OCI-LY7 (cell line): ENCODE measurements at regions not wholly inside any gene's neighbourhood (a gene's known extent, or its start where the extent isn't known, plus 50 kb on each side); places are given as distances from the start of the nearest gene placed in this dataset.

Source experiments
- BruUV-seq: library from RNA; stranded (reverse); fragments of 400-500 nt; replicated peaks from 2 replicates; lab custom pipeline; 2021; lab: Mats Ljungman, UMichigan
- CTCF ChIA-PET: fragments of 300-600 bp; sonication (Branson Sonifier 250); formaldehyde crosslinking; loops from one replicate; lab custom pipeline; 2022; ENCODE audit warnings: antibody characterized with exemption; ENCODE audit not compliant: unreplicated experiment; lab: Charles Lee
- POLR2A ChIA-PET: fragments of 300-600 bp; sonication (Branson Sonifier 250); formaldehyde crosslinking; loops from one replicate; lab custom pipeline; 2022; ENCODE audit warnings: antibody characterized with exemption; lab: Charles Lee
- DNase-seq: peaks from one replicate; pipeline ENCODE4 v3.0.0-alpha.2; 2015; ENCODE audit warnings: low spot score
- H2AFZ ChIP-seq: fragments of 200-600 bp; sonication (generic), shearing (Covaris generic); 2 replicates; pipeline ENCODE4 v1.6.1; 2014; ENCODE audit warnings: mild to moderate bottlenecking, antibody characterized with exemption, low read length, moderate library complexity
- H3K27ac ChIP-seq: fragments of 200-600 bp; sonication (generic); 2 replicates; pipeline ENCODE4 v1.5.1; 2014; ENCODE audit warnings: mixed run types, low read depth, mild to moderate bottlenecking, moderate library complexity, low read length, inconsistent platforms; ENCODE audit not compliant: poor library complexity, severe bottlenecking
- H3K36me3 ChIP-seq: fragments of 200-600 bp; sonication (generic); 2 replicates; pipeline ENCODE4 v1.6.1; 2014; ENCODE audit warnings: mild to moderate bottlenecking, antibody characterized with exemption, low read length, moderate library complexity, mixed read lengths; ENCODE audit not compliant: insufficient read depth
- H3K4me1 ChIP-seq: fragments of 200-600 bp; sonication (generic); 2 replicates; pipeline ENCODE4 v1.5.1; 2014; ENCODE audit warnings: mild to moderate bottlenecking, low read length; ENCODE audit not compliant: insufficient read depth, poor library complexity, severe bottlenecking
- H3K4me2 ChIP-seq: fragments of 200-600 bp; sonication (generic); 2 replicates; pipeline ENCODE4 v1.6.1; 2014; ENCODE audit warnings: mild to moderate bottlenecking, low read length
- H3K4me3 ChIP-seq: fragments of 200-600 bp; sonication (generic); 2 replicates; pipeline ENCODE4 v1.5.1; 2014; ENCODE audit warnings: mild to moderate bottlenecking, low read depth, low read length; ENCODE audit not compliant: poor library complexity, severe bottlenecking
- H3K79me2 ChIP-seq: fragments of 200-600 bp; sonication (generic); 2 replicates; pipeline ENCODE4 v1.6.1; 2016; ENCODE audit warnings: low read depth, mild to moderate bottlenecking, low read length, moderate library complexity, mixed read lengths; ENCODE audit not compliant: insufficient read depth
- H3K9me2 ChIP-seq: fragments of 200-600 bp; sonication (generic); 2 replicates; pipeline ENCODE4 v1.6.1; 2016; ENCODE audit warnings: mild to moderate bottlenecking, low read length, mixed read lengths; ENCODE audit not compliant: insufficient read depth
- H3K9me3 ChIP-seq: fragments of 200-600 bp; sonication (generic); 2 replicates; pipeline ENCODE4 v1.6.1; 2014; ENCODE audit warnings: mild to moderate bottlenecking, mixed run types, low read length, mixed read lengths
- H4K20me1 ChIP-seq: fragments of 200-600 bp; sonication (generic); 2 replicates; pipeline ENCODE4 v1.6.1; 2014; ENCODE audit warnings: mild to moderate bottlenecking, antibody characterized with exemption, low read length, moderate library complexity, mixed read lengths; ENCODE audit not compliant: insufficient read depth
- EZH2phosphoT487 ChIP-seq: fragments of 200-600 bp; sonication (generic); IDR thresholded peaks from 2 replicates; pipeline ENCODE4 v1.6.1; 2018; ENCODE audit warnings: low read depth, borderline replicate concordance, mild to moderate bottlenecking, mixed run types, antibody characterized with exemption, low read length, moderate library complexity, mixed read lengths
- intact Hi-C: fragments of 100-400 bp; cut with micrococcal nuclease; formaldehyde crosslinking; loops from one replicate; pipeline ENCODE4 v1.10.0; 2022; ENCODE audit not compliant: unreplicated experiment
- TF ChIP-seq, protein P1 (sequence below): fragments of 200-600 bp; sonication (generic); conservative IDR thresholded peaks from 2 replicates; pipeline ENCODE4 v1.5.1; 2014; ENCODE audit warnings: mild to moderate bottlenecking, antibody characterized with exemption, low read length, moderate library complexity, mixed read lengths

DNA sequence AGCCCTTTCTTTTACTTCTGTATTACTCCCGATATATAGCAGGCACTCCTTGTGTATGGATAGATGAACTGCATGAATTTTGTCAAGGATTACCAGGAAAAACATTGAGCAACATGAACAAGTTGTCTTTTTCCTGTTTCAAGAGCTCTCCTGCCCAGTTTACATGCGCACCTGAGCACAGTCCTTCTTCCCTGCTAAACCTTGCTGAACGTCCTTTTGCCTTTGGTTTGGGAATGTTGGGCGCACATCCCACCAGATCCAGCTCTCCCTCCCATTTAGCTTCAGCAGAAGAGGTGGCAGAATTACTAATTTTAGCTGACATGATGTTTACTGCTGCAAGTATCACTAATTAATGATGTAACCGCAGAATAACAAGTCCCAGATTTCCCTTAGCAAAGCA, 121.4 kb upstream of the TMCC3 start:
- BruUV-seq, result no TSS peak
- H3K9me2 ChIP-seq, result no peaks in the 10 kb centered on the region
- CTCF ChIA-PET, result no interaction called here

DNA sequence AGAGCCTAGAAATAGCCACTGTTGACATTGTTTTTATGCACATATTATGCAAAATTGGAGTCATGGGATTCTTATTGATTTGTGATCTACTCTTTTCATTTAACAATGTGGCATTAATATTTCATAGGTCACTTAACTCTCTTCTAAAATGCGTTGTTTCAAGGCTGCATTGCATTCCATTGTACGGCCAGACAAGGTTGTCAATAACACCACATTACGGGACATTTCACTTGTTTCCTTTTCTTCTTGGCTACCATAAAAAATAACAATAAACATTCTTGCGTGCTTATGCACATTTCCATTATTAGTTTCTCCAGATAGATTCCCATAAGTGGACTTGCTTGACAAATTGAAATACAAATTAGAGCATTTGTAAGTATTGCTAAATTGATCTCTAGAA, 120.8 kb upstream of the TMCC3 start:
- intact Hi-C loops, result no loop called here
- DNase-seq, result no peak
- Histone ChIP-seq H3K4me3 (no peak overlapping the region), H3K4me2 (peak overlapping the region; percentile 92; the same call in 1 of the 2 replicates), H3K4me1 (peaks cover 50% of the 10 kb centered on the region), H3K36me3 (peaks cover 7% of the 10 kb centered on the region; the same call in 1 of the 2 replicates), H4K20me1 (no peaks in the 10 kb centered on the region), H2AFZ (no peak overlapping the region), H3K9me2 (no peaks in the 10 kb centered on the region), H3K79me2 (no peaks in the 10 kb centered on the region; the same call in 1 of the 2 replicates), H3K27ac (no peak overlapping the region), H3K9me3 (peaks cover 9% of the 10 kb centered on the region; the same call in 1 of the 2 replicates)
- CTCF ChIA-PET, result no interaction called here
- no TSS peak for BruUV-seq
- POLR2A ChIA-PET, result interaction anchor here (0.6 to 1.7 kb wide), 3 partner anchors 15 to 53 kb away, joined by 3 to 4 read pairs (median 3); no protein-coding TSS in a partner anchor
- TF ChIP-seq EZH2phosphoT487, result no peak
- TF ChIP-seq, protein P1, sequence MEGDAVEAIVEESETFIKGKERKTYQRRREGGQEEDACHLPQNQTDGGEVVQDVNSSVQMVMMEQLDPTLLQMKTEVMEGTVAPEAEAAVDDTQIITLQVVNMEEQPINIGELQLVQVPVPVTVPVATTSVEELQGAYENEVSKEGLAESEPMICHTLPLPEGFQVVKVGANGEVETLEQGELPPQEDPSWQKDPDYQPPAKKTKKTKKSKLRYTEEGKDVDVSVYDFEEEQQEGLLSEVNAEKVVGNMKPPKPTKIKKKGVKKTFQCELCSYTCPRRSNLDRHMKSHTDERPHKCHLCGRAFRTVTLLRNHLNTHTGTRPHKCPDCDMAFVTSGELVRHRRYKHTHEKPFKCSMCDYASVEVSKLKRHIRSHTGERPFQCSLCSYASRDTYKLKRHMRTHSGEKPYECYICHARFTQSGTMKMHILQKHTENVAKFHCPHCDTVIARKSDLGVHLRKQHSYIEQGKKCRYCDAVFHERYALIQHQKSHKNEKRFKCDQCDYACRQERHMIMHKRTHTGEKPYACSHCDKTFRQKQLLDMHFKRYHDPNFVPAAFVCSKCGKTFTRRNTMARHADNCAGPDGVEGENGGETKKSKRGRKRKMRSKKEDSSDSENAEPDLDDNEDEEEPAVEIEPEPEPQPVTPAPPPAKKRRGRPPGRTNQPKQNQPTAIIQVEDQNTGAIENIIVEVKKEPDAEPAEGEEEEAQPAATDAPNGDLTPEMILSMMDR, result no peak

More for the DNA sequence above, 121.4 kb upstream of the TMCC3 start:
- Histone ChIP-seq H3K27ac (no peak overlapping the region), H3K4me2 (no peak overlapping the region), H3K79me2 (no peaks in the 10 kb centered on the region; the same call in 1 of the 2 replicates), H3K36me3 (peaks cover 7% of the 10 kb centered on the region; the same call in 1 of the 2 replicates), H4K20me1 (no peaks in the 10 kb centered on the region), H3K4me3 (no peak overlapping the region), H3K4me1 (peaks cover 50% of the 10 kb centered on the region), H2AFZ (no peak overlapping the region), H3K9me3 (peaks cover 9% of the 10 kb centered on the region; the same call in 1 of the 2 replicates)
- TF ChIP-seq EZH2phosphoT487, result no peak
- TF ChIP-seq, protein P1, result no peak
- POLR2A ChIA-PET, result interaction anchor here (0.6 to 1.7 kb wide), 7 partner anchors 13 to 100 kb away, joined by 3 to 6 read pairs (median 3); no protein-coding TSS in a partner anchor
- intact Hi-C loops, result no loop called here
- no peak for DNase-seq

DNA sequence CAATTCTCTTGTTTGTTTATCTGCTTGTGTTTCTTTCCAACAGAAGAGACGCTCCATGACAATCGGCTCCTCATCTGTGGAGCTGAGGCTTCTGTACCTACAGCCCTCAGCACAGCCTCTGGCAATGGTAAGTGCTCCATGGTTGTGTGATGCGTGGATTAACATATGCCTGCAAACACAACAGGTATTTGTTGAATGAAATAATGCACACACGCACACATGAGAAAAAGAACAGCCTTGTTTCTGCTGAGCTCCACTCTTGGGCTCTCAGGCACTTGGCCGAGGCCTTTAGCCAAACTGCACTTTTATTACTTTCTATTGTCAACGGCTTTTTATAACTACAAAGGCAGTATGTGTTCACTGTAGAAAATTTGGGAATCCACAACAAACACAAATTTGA, 120.4 kb upstream of the TMCC3 start:
- CTCF ChIA-PET, result no interaction called here
- no TSS peak for BruUV-seq
- Histone ChIP-seq H3K9me2 (no peaks in the 10 kb centered on the region), H3K4me2 (peak overlapping the region; percentile 92), H3K27ac (peak overlapping the region; percentile 97), H2AFZ (peak overlapping the region; percentile 33; the same call in 1 of the 2 replicates), H4K20me1 (no peaks in the 10 kb centered on the region), H3K4me1 (peaks cover 50% of the 10 kb centered on the region), H3K4me3 (no peak overlapping the region), H3K9me3 (peaks cover 9% of the 10 kb centered on the region; the same call in 1 of the 2 replicates), H3K36me3 (peaks cover 7% of the 10 kb centered on the region; the same call in 1 of the 2 replicates), H3K79me2 (no peaks in the 10 kb centered on the region; the same call in 1 of the 2 replicates)
- TF ChIP-seq, protein P1, result no peak
- no peak for TF ChIP-seq EZH2phosphoT487
- intact Hi-C loops, result no loop called here
- DNase-seq, result no peak
- POLR2A ChIA-PET, result interaction anchor here (1.1 to 2.2 kb wide), 2 partner anchors 11 to 14 kb away, joined by 5 read pairs; no protein-coding TSS in a partner anchor
